ENCODE measurements at regions not wholly inside any gene's neighbourhood (a gene's known extent, or its start where the extent isn't known, plus 50 kb on each side); places are given as distances from the start of the nearest gene placed in this dataset.
A peak's percentile ranks its signal among the peaks of the same experiment; 100 is the strongest.

DNA sequence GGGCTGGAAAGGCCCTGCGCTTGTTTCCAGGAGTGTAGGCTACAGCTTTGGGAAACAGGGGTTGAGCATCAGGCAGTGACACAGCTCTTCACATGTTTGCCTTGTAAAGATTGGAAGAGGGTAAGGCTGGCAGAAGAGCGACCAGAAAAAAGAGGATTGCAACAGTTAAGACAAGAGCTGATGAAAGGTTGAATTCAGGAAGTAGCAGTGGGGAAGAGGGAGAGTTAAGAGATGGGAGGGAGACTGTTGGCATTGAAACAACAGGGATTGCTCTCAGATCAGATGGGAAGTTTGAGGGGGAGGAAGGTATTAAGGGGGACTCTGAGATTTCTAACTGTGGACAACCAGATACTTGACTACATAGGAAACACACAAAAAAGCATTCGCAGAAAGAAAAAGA is 96.9 kb downstream of the CTAGE1 start:
- Histone ChIP-seq H3K27ac (ENCODE audit: low read depth in 1 of 2, low read length in 2 of 2) (no peak overlapping the region), H3K27me3 (ENCODE audit: control insufficient read depth in 4 of 4, insufficient read depth in 4 of 4, low read length in 3 of 4) (no peaks in the 10 kb centered on the region)
- WGBS, result 82% methylated on average over 3 of the region's 3 CpGs

DNA sequence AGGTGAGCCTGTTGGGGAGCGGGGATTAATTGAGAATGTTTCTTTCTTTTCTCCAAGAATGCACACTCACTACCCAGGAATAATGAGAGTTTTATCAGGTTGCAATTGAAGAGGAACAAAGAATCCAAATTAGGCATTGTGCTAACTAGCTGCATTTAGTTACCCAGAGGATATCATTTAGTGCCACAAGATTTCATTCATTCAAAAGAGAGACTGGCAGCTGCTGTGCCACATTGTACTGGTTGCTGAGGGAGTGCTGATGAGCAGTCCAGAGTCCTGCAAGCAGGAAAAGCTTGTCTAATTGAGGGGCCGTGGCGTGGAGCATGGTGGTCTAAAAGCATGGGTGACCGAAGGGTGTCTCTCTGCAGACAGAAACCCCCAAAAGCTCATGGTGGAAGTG is 97.6 kb downstream of the CTAGE1 start:
- Histone ChIP-seq H3K9ac (ENCODE audit: low read depth in 1 of 2, low read length in 2 of 2) (no peak overlapping the region), H3K4me1 (ENCODE audit: control insufficient read depth in 4 of 4, insufficient read depth in 4 of 4, low read length in 3 of 4) (peaks cover 0 to 5% (median 1%) of the 10 kb centered on the region in 4 donors), H3K4me3 (ENCODE audit: low read depth in 1 of 3, low read length in 3 of 3) (no peak overlapping the region), H3K36me3 (ENCODE audit: control insufficient read depth in 4 of 4, insufficient read depth in 3 of 4, low read depth in 1 of 4, low read length in 3 of 4) (no peaks in the 10 kb centered on the region), H3K27ac (ENCODE audit: low read depth in 1 of 2, low read length in 2 of 2) (no peak overlapping the region), H3K27me3 (ENCODE audit: control insufficient read depth in 4 of 4, insufficient read depth in 4 of 4, low read length in 3 of 4) (no peaks in the 10 kb centered on the region), H3K9me3 (ENCODE audit: control insufficient read depth in 4 of 4, low read length in 3 of 4) (no peaks in the 10 kb centered on the region)
- no peak for DNase-seq (ENCODE audit: low spot score)
- no peak for TF ChIP-seq EGR1 (IDR thresholded peaks at IDR 0.05; ENCODE audit: low read depth in 2 of 2)
- 94% methylated on average over 4 of the region's 4 CpGs for WGBS

More for the DNA sequence above, 96.9 kb downstream of the CTAGE1 start:
- H3K4me3 ChIP-seq (ENCODE audit: low read depth in 1 of 3, low read length in 3 of 3), result no peak overlapping the region
- TF ChIP-seq JUND (IDR thresholded peaks at IDR 0.05), result no peak
- H3K9ac ChIP-seq (ENCODE audit: low read depth in 1 of 2, low read length in 2 of 2), result no peak overlapping the region
- no peak for DNase-seq (ENCODE audit: low spot score)
- H3K36me3 ChIP-seq (ENCODE audit: control insufficient read depth in 4 of 4, insufficient read depth in 3 of 4, low read depth in 1 of 4, low read length in 3 of 4), result no peaks in the 10 kb centered on the region
- H3K9me3 ChIP-seq (ENCODE audit: control insufficient read depth in 4 of 4, low read length in 3 of 4), result no peaks in the 10 kb centered on the region
- peaks cover 0 to 5% (median 1%) of the 10 kb centered on the region in 4 donors for H3K4me1 ChIP-seq (ENCODE audit: control insufficient read depth in 4 of 4, insufficient read depth in 4 of 4, low read length in 3 of 4)

DNA sequence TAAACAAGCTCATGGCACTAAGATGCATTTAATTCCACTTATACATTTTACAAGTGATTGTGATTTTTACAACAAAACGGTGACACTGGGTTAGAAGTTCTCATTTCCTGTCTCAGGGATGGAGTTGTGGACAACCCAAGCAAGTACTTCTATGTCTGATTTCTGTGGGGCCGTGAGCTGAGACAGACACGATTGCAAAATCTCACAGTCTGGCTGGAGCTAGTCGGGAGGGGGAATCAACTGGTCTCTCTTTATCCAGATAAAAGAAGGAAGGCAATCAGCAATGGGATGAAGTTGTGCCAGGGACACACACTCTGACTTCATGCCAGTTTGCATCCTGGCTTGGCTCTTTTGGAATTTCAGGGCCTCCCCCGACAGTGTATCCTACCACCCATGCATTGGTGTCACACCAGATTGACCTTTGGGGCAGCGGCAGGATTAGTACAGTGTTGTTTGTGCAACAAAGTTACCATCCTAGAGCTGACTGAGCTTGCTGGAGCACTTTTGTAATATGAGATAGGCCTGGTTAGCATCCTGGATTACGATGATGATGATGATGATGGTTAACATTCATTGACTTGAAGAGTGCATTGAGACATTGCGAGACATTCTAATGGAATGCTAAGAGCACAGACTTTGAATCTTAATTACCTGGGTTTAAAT is 98.8 kb downstream of the CTAGE1 start:
- 48% methylated on average over 8 of the region's 8 CpGs for WGBS
- H3K36me3 ChIP-seq (ENCODE audit: control insufficient read depth in 4 of 4, insufficient read depth in 3 of 4, low read depth in 1 of 4, low read length in 3 of 4), result no peaks in the 10 kb centered on the region

More for the DNA sequence above, 98.8 kb downstream of the CTAGE1 start:
- Histone ChIP-seq H3K27me3 (ENCODE audit: control insufficient read depth in 4 of 4, insufficient read depth in 4 of 4, low read length in 3 of 4) (no peaks in the 10 kb centered on the region), H3K4me3 (ENCODE audit: low read depth in 1 of 3, low read length in 3 of 3) (no peak overlapping the region), H3K9ac (ENCODE audit: low read depth in 1 of 2, low read length in 2 of 2) (no peak overlapping the region), H3K9me3 (ENCODE audit: control insufficient read depth in 4 of 4, low read length in 3 of 4) (no peaks in the 10 kb centered on the region), H3K27ac (ENCODE audit: low read depth in 1 of 2, low read length in 2 of 2) (no peak overlapping the region), H3K4me1 (ENCODE audit: control insufficient read depth in 4 of 4, insufficient read depth in 4 of 4, low read length in 3 of 4) (peaks cover 0 to under 1% (median 0%) of the 10 kb centered on the region in 4 donors)
- TF ChIP-seq, protein P1, sequence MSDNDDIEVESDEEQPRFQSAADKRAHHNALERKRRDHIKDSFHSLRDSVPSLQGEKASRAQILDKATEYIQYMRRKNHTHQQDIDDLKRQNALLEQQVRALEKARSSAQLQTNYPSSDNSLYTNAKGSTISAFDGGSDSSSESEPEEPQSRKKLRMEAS (IDR thresholded peaks at IDR 0.05), result no peak
- TF ChIP-seq, protein P2, sequence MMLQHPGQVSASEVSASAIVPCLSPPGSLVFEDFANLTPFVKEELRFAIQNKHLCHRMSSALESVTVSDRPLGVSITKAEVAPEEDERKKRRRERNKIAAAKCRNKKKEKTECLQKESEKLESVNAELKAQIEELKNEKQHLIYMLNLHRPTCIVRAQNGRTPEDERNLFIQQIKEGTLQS (IDR thresholded peaks at IDR 0.05), result no peak
- no peak for TF ChIP-seq FOXA2 (IDR thresholded peaks at IDR 0.05)
- no peak for TF ChIP-seq JUND (IDR thresholded peaks at IDR 0.05)
- no peak for TF ChIP-seq TAF1 (conservative IDR thresholded peaks at IDR 0.05)
- TF ChIP-seq SP1 (IDR thresholded peaks at IDR 0.05), result peak; percentile 38
- TF ChIP-seq, protein P3, sequence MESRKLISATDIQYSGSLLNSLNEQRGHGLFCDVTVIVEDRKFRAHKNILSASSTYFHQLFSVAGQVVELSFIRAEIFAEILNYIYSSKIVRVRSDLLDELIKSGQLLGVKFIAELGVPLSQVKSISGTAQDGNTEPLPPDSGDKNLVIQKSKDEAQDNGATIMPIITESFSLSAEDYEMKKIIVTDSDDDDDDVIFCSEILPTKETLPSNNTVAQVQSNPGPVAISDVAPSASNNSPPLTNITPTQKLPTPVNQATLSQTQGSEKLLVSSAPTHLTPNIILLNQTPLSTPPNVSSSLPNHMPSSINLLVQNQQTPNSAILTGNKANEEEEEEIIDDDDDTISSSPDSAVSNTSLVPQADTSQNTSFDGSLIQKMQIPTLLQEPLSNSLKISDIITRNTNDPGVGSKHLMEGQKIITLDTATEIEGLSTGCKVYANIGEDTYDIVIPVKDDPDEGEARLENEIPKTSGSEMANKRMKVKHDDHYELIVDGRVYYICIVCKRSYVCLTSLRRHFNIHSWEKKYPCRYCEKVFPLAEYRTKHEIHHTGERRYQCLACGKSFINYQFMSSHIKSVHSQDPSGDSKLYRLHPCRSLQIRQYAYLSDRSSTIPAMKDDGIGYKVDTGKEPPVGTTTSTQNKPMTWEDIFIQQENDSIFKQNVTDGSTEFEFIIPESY (IDR thresholded peaks at IDR 0.05), result no peak
- TF ChIP-seq NR2F2 (IDR thresholded peaks at IDR 0.05), result peak; percentile 47
- TF ChIP-seq FOXA1 (IDR thresholded peaks at IDR 0.05), result no peak
- no peak for TF ChIP-seq YY1 (IDR thresholded peaks at IDR 0.05)
- TF ChIP-seq, protein P4, sequence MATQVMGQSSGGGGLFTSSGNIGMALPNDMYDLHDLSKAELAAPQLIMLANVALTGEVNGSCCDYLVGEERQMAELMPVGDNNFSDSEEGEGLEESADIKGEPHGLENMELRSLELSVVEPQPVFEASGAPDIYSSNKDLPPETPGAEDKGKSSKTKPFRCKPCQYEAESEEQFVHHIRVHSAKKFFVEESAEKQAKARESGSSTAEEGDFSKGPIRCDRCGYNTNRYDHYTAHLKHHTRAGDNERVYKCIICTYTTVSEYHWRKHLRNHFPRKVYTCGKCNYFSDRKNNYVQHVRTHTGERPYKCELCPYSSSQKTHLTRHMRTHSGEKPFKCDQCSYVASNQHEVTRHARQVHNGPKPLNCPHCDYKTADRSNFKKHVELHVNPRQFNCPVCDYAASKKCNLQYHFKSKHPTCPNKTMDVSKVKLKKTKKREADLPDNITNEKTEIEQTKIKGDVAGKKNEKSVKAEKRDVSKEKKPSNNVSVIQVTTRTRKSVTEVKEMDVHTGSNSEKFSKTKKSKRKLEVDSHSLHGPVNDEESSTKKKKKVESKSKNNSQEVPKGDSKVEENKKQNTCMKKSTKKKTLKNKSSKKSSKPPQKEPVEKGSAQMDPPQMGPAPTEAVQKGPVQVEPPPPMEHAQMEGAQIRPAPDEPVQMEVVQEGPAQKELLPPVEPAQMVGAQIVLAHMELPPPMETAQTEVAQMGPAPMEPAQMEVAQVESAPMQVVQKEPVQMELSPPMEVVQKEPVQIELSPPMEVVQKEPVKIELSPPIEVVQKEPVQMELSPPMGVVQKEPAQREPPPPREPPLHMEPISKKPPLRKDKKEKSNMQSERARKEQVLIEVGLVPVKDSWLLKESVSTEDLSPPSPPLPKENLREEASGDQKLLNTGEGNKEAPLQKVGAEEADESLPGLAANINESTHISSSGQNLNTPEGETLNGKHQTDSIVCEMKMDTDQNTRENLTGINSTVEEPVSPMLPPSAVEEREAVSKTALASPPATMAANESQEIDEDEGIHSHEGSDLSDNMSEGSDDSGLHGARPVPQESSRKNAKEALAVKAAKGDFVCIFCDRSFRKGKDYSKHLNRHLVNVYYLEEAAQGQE (IDR thresholded peaks at IDR 0.05), result no peak
- TF ChIP-seq HNF4A (conservative IDR thresholded peaks at IDR 0.05), result peak in 1 of 2 donors; percentile 46
- no peak for TF ChIP-seq GABPA (IDR thresholded peaks at IDR 0.05 in 1 of 2, conservative IDR thresholded peaks at IDR 0.05 in 1 of 2)
- TF ChIP-seq RXRA (IDR thresholded peaks at IDR 0.05), result peak; percentile 37 to 47
- TF ChIP-seq EGR1 (IDR thresholded peaks at IDR 0.05; ENCODE audit: low read depth in 2 of 2), result no peak
- TF ChIP-seq RAD21 (IDR thresholded peaks at IDR 0.05), result peak; percentile 15 to 29
- TF ChIP-seq HNF4G (IDR thresholded peaks at IDR 0.05), result no peak
- no peak for TF ChIP-seq CTCF (IDR thresholded peaks at IDR 0.05; ENCODE audit: low read depth, low read length, missing input control)
- DNase-seq (ENCODE audit: low spot score), result no peak

Data from liver (tissue), 8 donors.